ENCODE measurements at regions not wholly inside any gene's neighbourhood (a gene's known extent, or its start where the extent isn't known, plus 50 kb on each side); places are given as distances from the start of the nearest gene placed in this dataset.

DNA sequence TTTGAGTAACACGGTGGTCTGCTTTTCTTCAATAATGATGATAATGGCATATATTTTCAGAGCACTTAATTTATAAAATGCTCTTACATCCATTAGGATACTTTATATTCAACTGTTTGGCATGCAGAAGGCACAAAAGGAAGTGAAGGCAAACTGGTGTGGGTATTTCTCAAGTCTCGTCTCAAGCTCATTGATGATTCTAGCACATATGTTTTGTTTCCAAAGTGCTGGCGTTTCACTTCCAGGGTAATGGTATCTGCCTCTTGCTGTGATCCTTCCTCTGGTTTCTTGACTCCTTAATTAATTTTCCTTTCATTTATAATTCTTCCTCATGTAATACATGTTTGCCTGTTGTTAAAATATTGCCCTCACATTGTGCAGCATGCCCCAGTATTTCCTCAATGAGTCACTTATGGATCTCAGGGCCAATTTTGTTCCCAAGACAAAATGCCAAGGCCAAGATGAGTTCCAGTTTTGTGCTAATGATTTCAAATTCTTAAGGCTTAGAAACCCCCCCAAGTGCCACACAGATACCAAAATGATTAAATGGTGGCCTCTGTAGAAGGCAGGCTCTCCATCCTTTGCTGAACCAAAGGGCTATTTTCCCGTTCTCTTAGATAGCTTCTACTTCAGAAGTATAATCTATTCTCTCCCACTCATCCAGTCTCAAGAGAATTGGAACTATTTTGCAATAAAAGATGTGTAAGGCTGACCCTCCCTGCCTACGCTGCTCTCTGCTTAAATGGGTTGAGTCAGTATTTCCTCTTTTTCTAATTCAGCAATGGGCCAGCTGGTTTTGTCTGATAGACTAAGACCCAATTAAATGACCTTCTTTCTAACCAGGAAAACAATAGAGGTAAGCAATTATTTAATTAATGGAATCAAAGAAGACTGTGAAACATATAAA, 171.2 kb downstream of the ZNF365 start:
- H3K4me1 ChIP-seq (ENCODE audit: control insufficient read depth in 3 of 3, insufficient read depth in 2 of 3, low read depth in 1 of 3, low read length in 2 of 3), result no peaks in the 10 kb centered on the region
- H3K4me3 ChIP-seq (ENCODE audit: low read depth in 1 of 3, low read length in 3 of 3), result no peak overlapping the region
- H3K36me3 ChIP-seq (ENCODE audit: control insufficient read depth in 3 of 3, insufficient read depth in 2 of 3, low read depth in 1 of 3, low read length in 3 of 3), result no peaks in the 10 kb centered on the region
- no peaks in the 10 kb centered on the region for H3K27me3 ChIP-seq (ENCODE audit: control insufficient read depth in 3 of 3, insufficient read depth in 3 of 3, low read length in 3 of 3)
- 74 to 84% (median 82%) methylated on average over 5 of the region's 5 CpGs for WGBS, 3 donors
- peak overlapping the region in 1 of 3 donors; percentile 18 for H3K27ac ChIP-seq (ENCODE audit: low read depth in 1 of 3, low read length in 2 of 3)
- DNase-seq (no peak), FAIRE-seq (no peak)
- no peaks in the 10 kb centered on the region for H3K9me3 ChIP-seq (ENCODE audit: control insufficient read depth in 2 of 2, insufficient read depth in 1 of 2, low read depth in 1 of 2, low read length in 1 of 2)

DNA sequence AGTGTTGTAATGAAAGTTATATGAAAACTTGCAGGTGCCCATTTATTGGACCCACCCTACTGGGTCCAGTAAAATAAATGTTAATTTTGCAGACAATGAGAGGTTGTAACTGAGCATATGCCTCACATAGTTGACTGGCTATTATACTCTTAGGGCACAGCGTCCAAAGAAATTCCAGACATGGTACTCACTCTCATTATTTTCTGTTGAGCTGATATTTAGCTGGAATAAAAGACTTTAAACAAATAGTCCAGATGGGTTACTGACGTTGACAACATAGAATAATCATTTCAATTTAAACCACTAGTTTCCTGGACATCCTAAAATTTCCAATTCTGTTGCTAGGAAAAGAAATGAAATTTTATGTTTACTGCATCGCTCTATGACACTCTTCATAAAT, 174.5 kb downstream of the ZNF365 start:
- Histone ChIP-seq H3K36me3 (ENCODE audit: control insufficient read depth in 3 of 3, insufficient read depth in 2 of 3, low read depth in 1 of 3, low read length in 3 of 3) (no peaks in the 10 kb centered on the region), H3K27ac (ENCODE audit: low read depth in 1 of 3, low read length in 2 of 3) (no peak overlapping the region), H3K9me3 (ENCODE audit: control insufficient read depth in 2 of 2, insufficient read depth in 1 of 2, low read depth in 1 of 2, low read length in 1 of 2) (no peaks in the 10 kb centered on the region), H3K27me3 (ENCODE audit: control insufficient read depth in 3 of 3, insufficient read depth in 3 of 3, low read length in 3 of 3) (no peaks in the 10 kb centered on the region), H3K4me3 (ENCODE audit: low read depth in 1 of 3, low read length in 3 of 3) (no peak overlapping the region), H3K4me1 (ENCODE audit: control insufficient read depth in 3 of 3, insufficient read depth in 2 of 3, low read depth in 1 of 3, low read length in 2 of 3) (no peaks in the 10 kb centered on the region)
- DNase-seq (no peak), FAIRE-seq (no peak)
- WGBS, 3 donors, result 73 to 77% (median 77%) methylated on average over 3 of the region's 3 CpGs

DNA sequence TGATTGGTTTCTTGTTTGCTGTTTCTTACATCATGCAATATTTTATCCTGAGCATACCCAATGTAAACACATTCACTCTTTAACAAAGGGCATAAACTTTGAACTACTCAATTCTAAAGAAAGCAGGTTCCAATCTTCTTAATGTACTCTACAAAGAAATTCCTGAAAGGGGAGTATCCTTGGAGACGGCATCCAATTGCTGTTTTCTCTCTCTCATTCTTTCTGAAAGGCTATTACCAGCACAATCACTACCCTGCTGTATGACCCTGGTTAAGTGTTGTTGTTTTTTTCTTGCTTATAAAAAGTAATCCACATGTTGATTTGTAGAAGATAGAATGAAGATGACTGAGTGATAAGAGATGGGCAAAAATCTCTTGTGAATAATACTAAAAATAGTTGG, 176.0 kb downstream of the ZNF365 start:
- Histone ChIP-seq H3K4me3 (ENCODE audit: low read depth in 1 of 3, low read length in 3 of 3) (no peak overlapping the region), H3K27me3 (ENCODE audit: control insufficient read depth in 3 of 3, insufficient read depth in 3 of 3, low read length in 3 of 3) (no peaks in the 10 kb centered on the region), H3K36me3 (ENCODE audit: control insufficient read depth in 3 of 3, insufficient read depth in 2 of 3, low read depth in 1 of 3, low read length in 3 of 3) (no peaks in the 10 kb centered on the region), H3K9me3 (ENCODE audit: control insufficient read depth in 2 of 2, insufficient read depth in 1 of 2, low read depth in 1 of 2, low read length in 1 of 2) (no peaks in the 10 kb centered on the region), H3K4me1 (ENCODE audit: control insufficient read depth in 3 of 3, insufficient read depth in 2 of 3, low read depth in 1 of 3, low read length in 2 of 3) (no peaks in the 10 kb centered on the region), H3K27ac (ENCODE audit: low read depth in 1 of 3, low read length in 2 of 3) (no peak overlapping the region)
- DNase-seq, result no peak
- FAIRE-seq, result no peak
- WGBS, 3 donors, result 41 to 81% (median 72%) methylated on average over 1 of the region's 1 CpG

DNA sequence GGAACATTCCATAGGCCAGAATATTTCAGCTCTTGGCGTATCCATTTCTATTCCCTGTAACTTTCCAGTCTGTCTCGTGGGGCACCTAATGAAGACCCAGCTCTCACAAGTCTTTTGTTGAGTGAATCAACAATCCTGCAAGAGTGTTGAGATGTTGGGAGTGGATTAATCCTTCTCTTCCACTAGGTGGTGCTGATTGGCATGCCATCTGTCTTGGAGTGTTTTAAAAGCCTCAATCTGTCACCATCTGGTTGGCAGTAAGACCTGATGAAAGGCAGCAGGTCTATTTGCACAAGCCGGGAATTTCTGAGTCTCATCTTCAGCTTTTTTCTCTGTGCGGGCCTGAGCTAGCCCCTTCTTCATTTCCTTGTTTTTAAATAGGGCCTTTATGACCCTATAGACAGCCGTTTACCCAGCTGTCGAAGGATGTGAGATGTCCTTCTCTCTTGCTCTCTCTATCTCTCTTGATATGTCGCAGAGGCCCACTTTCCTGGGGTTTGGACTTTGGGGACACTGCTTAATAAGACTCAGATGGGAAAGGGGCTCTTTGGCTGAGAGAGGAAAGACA, 180.5 kb downstream of the ZNF365 start:
- H3K4me1 ChIP-seq (ENCODE audit: control insufficient read depth in 3 of 3, insufficient read depth in 2 of 3, low read depth in 1 of 3, low read length in 2 of 3), result no peaks in the 10 kb centered on the region
- H3K27ac ChIP-seq (ENCODE audit: low read depth in 1 of 3, low read length in 2 of 3), result no peak overlapping the region
- 41 to 58% (median 56%) methylated on average over 7 of the region's 7 CpGs for WGBS, 3 donors
- no peaks in the 10 kb centered on the region for H3K36me3 ChIP-seq (ENCODE audit: control insufficient read depth in 3 of 3, insufficient read depth in 2 of 3, low read depth in 1 of 3, low read length in 3 of 3)
- DNase-seq, result peak; percentile 15 to 22
- no peak overlapping the region for H3K4me3 ChIP-seq (ENCODE audit: low read depth in 1 of 3, low read length in 3 of 3)
- H3K9me3 ChIP-seq (ENCODE audit: control insufficient read depth in 2 of 2, insufficient read depth in 1 of 2, low read depth in 1 of 2, low read length in 1 of 2), result no peaks in the 10 kb centered on the region
- FAIRE-seq, result no peak
- no peaks in the 10 kb centered on the region for H3K27me3 ChIP-seq (ENCODE audit: control insufficient read depth in 3 of 3, insufficient read depth in 3 of 3, low read length in 3 of 3)

DNA sequence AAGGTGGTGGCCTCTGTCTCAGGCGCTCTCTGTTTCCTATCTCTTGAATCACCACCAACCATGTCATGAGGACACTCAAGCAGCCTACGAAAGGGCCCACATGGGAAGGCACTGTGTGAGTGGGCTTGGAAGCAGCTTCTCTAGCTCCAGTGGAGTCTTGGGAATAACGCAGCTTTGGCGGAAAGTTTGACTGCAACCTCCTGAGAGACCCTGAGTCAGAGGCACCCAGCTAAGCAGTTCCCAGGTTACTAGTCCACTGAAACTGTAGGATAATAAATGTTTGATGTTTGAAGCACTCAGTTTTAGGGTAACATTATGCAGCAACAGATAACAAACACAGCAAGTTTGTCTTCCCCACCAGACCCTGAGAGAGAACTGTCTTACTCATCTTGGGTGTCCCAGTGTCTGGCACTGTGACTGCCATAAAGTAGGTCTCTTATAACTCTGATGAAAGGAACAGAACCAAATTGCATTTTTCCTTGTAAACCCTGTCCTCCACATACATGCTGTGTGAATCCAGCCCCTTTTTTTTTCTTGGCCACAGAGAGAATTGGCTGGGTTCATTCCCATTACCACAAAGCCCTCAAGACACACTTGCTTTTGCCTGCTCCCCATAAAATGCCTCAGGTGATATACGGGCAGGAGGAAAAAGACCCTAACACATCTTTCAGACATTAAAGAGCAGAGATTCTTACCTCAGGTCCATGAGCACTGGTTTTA, 185.5 kb downstream of the ZNF365 start:
- no peaks in the 10 kb centered on the region for H3K9me3 ChIP-seq (ENCODE audit: control insufficient read depth in 2 of 2, insufficient read depth in 1 of 2, low read depth in 1 of 2, low read length in 1 of 2)
- no peak overlapping the region for H3K4me3 ChIP-seq (ENCODE audit: low read depth in 1 of 3, low read length in 3 of 3)
- no peaks in the 10 kb centered on the region for H3K36me3 ChIP-seq (ENCODE audit: control insufficient read depth in 3 of 3, insufficient read depth in 2 of 3, low read depth in 1 of 3, low read length in 3 of 3)
- H3K27ac ChIP-seq (ENCODE audit: low read depth in 1 of 3, low read length in 2 of 3), result no peak overlapping the region
- H3K27me3 ChIP-seq (ENCODE audit: control insufficient read depth in 3 of 3, insufficient read depth in 3 of 3, low read length in 3 of 3), result no peaks in the 10 kb centered on the region
- 86 to 92% (median 92%) methylated on average over 5 of the region's 5 CpGs for WGBS, 3 donors
- H3K4me1 ChIP-seq (ENCODE audit: control insufficient read depth in 3 of 3, insufficient read depth in 2 of 3, low read depth in 1 of 3, low read length in 2 of 3), result no peaks in the 10 kb centered on the region
- DNase-seq, result no peak
- FAIRE-seq, result no peak

DNA sequence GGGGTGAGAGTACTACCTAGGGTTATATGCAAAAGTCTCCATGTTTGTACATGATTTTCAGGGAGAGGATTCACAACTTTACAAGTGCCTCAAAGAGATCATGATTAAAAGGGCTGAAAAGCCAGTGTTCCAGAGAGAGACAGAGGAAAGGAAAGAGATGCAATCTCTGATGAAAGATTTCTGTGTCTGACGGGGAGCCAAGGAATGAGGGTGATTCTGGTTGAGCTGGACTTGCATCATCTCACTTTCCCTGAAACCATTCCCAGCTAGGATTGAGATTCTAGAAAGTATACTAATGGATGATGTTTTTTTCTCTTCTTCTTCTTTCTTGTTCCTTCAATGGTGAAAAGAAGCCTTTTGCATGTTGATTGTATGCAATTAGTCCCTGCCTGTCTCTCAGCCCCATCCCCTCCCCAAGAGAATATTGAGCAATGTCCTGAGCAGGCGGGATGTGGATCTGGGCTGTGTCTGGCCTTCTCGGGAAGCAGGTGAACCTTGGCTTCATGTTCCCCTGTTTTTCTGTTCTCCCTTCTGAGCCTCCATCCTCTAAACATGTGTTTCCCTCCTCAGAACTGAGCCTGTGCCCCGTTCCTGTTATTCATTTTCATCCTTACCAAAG, 186.1 kb downstream of the ZNF365 start:
- no peak overlapping the region for H3K27ac ChIP-seq (ENCODE audit: low read depth in 1 of 3, low read length in 2 of 3)
- H3K4me3 ChIP-seq (ENCODE audit: low read depth in 1 of 3, low read length in 3 of 3), result no peak overlapping the region
- WGBS, 3 donors, result 54 to 66% (median 64%) methylated on average over 4 of the region's 4 CpGs
- FAIRE-seq (no peak), DNase-seq (no peak)
- no peaks in the 10 kb centered on the region for H3K4me1 ChIP-seq (ENCODE audit: control insufficient read depth in 3 of 3, insufficient read depth in 2 of 3, low read depth in 1 of 3, low read length in 2 of 3)
- H3K36me3 ChIP-seq (ENCODE audit: control insufficient read depth in 3 of 3, insufficient read depth in 2 of 3, low read depth in 1 of 3, low read length in 3 of 3), result no peaks in the 10 kb centered on the region
- H3K27me3 ChIP-seq (ENCODE audit: control insufficient read depth in 3 of 3, insufficient read depth in 3 of 3, low read length in 3 of 3), result no peaks in the 10 kb centered on the region
- H3K9me3 ChIP-seq (ENCODE audit: control insufficient read depth in 2 of 2, insufficient read depth in 1 of 2, low read depth in 1 of 2, low read length in 1 of 2), result no peaks in the 10 kb centered on the region

DNA sequence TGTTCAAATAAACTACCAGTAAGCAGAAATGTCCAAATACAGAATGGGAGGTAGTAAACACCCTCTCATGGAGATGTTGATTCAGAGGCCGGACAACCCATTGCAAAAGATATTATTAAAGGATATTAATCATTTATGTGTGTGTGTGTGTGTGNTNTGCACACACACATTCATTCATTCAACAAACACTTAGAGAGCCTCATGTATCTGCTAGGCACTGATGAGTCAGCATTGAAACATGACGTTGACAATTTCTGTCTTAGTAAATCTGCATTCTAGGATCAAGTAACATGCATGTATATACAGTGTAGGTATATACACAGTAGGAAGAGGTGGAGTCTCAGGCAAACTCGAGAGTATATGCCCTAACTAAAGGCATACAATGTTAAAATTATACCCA, 187.0 kb downstream of the ZNF365 start:
- 47 to 54% (median 53%) methylated on average over 3 of the region's 3 CpGs for WGBS, 3 donors
- H3K27me3 ChIP-seq (ENCODE audit: control insufficient read depth in 3 of 3, insufficient read depth in 3 of 3, low read length in 3 of 3), result no peaks in the 10 kb centered on the region
- no peak for FAIRE-seq

DNA sequence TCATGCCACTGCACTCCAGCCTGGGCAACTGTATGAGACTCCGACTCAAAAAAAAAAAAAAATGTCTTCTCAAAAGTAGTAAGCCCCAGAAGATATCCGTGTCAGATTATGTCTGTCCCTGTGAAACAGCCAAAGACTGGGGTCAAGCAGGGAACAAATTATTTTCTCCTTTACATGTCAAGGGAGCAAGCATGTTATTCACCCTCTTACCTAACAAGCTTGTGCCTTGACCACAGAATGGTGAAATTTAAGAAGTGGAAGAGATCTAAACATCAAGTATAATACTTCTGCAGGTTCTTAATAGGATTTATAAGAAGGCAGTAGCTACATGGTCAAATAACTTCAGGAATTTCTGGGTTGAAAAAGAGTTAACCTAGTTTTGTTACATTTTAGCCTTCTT, 187.9 kb downstream of the ZNF365 start:
- no peaks in the 10 kb centered on the region for H3K4me1 ChIP-seq (ENCODE audit: control insufficient read depth in 3 of 3, insufficient read depth in 2 of 3, low read depth in 1 of 3, low read length in 2 of 3)
- DNase-seq (no peak), FAIRE-seq (no peak)
- no peak overlapping the region for H3K27ac ChIP-seq (ENCODE audit: low read depth in 1 of 3, low read length in 2 of 3)
- no peaks in the 10 kb centered on the region for H3K9me3 ChIP-seq (ENCODE audit: control insufficient read depth in 2 of 2, insufficient read depth in 1 of 2, low read depth in 1 of 2, low read length in 1 of 2)
- WGBS, 3 donors, result 88 to 92% (median 91%) methylated on average over 2 of the region's 2 CpGs
- no peaks in the 10 kb centered on the region for H3K27me3 ChIP-seq (ENCODE audit: control insufficient read depth in 3 of 3, insufficient read depth in 3 of 3, low read length in 3 of 3)
- no peak overlapping the region for H3K4me3 ChIP-seq (ENCODE audit: low read depth in 1 of 3, low read length in 3 of 3)
- H3K36me3 ChIP-seq (ENCODE audit: control insufficient read depth in 3 of 3, insufficient read depth in 2 of 3, low read depth in 1 of 3, low read length in 3 of 3), result no peaks in the 10 kb centered on the region

More for the DNA sequence above, 187.0 kb downstream of the ZNF365 start:
- H3K36me3 ChIP-seq (ENCODE audit: control insufficient read depth in 3 of 3, insufficient read depth in 2 of 3, low read depth in 1 of 3, low read length in 3 of 3), result no peaks in the 10 kb centered on the region
- no peak overlapping the region for H3K4me3 ChIP-seq (ENCODE audit: low read depth in 1 of 3, low read length in 3 of 3)
- no peak for DNase-seq
- no peak overlapping the region for H3K27ac ChIP-seq (ENCODE audit: low read depth in 1 of 3, low read length in 2 of 3)
- H3K4me1 ChIP-seq (ENCODE audit: control insufficient read depth in 3 of 3, insufficient read depth in 2 of 3, low read depth in 1 of 3, low read length in 2 of 3), result no peaks in the 10 kb centered on the region
- H3K9me3 ChIP-seq (ENCODE audit: control insufficient read depth in 2 of 2, insufficient read depth in 1 of 2, low read depth in 1 of 2, low read length in 1 of 2), result no peaks in the 10 kb centered on the region

All from small intestine (tissue), 7 donors.